ENCODE measurements at regions not wholly inside any gene's neighbourhood (a gene's known extent, or its start where the extent isn't known, plus 50 kb on each side); places are given as distances from the start of the nearest gene placed in this dataset.
A peak's percentile ranks its signal among the peaks of the same experiment; 100 is the strongest.

GRCh38 chr6:156560476-156560875 is 216.7 kb upstream of the ARID1B start:
- Histone ChIP-seq H3K9me3 (ENCODE audit: control insufficient read depth, low read length) (no peaks in the 10 kb centered on the region), H3K79me2 (no peaks in the 10 kb centered on the region), H3K36me3 (ENCODE audit: control insufficient read depth, insufficient read depth, low read length) (no peaks in the 10 kb centered on the region), H3K4me3 (ENCODE audit: low read depth, low read length) (no peak overlapping the region), H3K4me1 (no peaks in the 10 kb centered on the region), H3K4me2 (ENCODE audit: low read length) (no peak overlapping the region), H3K27me3 (ENCODE audit: control insufficient read depth, insufficient read depth, low read length) (no peaks in the 10 kb centered on the region), H3K27ac (no peak overlapping the region), H3K9ac (no peak overlapping the region), H2AFZ (no peak overlapping the region)
- TF ChIP-seq CTCF (IDR thresholded peaks at IDR 0.05), result no peak

GRCh38 chr6:156559162-156559690 is 218.0 kb upstream of the ARID1B start:
- no peak overlapping the region for H3K9ac ChIP-seq
- H3K27me3 ChIP-seq (ENCODE audit: control insufficient read depth, insufficient read depth, low read length), result no peaks in the 10 kb centered on the region
- H2AFZ ChIP-seq, result peak overlapping the region; percentile 26
- H3K9me3 ChIP-seq (ENCODE audit: control insufficient read depth, low read length), result no peaks in the 10 kb centered on the region
- no peak for TF ChIP-seq CTCF (IDR thresholded peaks at IDR 0.05)
- no peak overlapping the region for H3K4me2 ChIP-seq (ENCODE audit: low read length)
- H3K79me2 ChIP-seq, result no peaks in the 10 kb centered on the region
- H3K4me1 ChIP-seq, result no peaks in the 10 kb centered on the region
- H3K4me3 ChIP-seq (ENCODE audit: low read depth, low read length), result no peak overlapping the region
- H3K36me3 ChIP-seq (ENCODE audit: control insufficient read depth, insufficient read depth, low read length), result no peaks in the 10 kb centered on the region
- H3K27ac ChIP-seq, result no peak overlapping the region

GRCh38 chr6:156557911-156558259 is 219.3 kb upstream of the ARID1B start:
- no peak overlapping the region for H3K4me3 ChIP-seq (ENCODE audit: low read depth, low read length)

GRCh38 chr6:156557251-156557910 is 219.8 kb upstream of the ARID1B start:
- no peak for TF ChIP-seq CTCF (IDR thresholded peaks at IDR 0.05)
- H3K27ac ChIP-seq, result no peak overlapping the region
- H3K9me3 ChIP-seq (ENCODE audit: control insufficient read depth, low read length), result no peaks in the 10 kb centered on the region
- no peaks in the 10 kb centered on the region for H3K4me1 ChIP-seq
- no peak overlapping the region for H3K4me2 ChIP-seq (ENCODE audit: low read length)
- H3K4me3 ChIP-seq (ENCODE audit: low read depth, low read length), result no peak overlapping the region
- H3K79me2 ChIP-seq, result no peaks in the 10 kb centered on the region
- H3K9ac ChIP-seq, result no peak overlapping the region
- no peaks in the 10 kb centered on the region for H3K36me3 ChIP-seq (ENCODE audit: control insufficient read depth, insufficient read depth, low read length)
- no peaks in the 10 kb centered on the region for H3K27me3 ChIP-seq (ENCODE audit: control insufficient read depth, insufficient read depth, low read length)
- H2AFZ ChIP-seq, result peak overlapping the region; percentile 8

More at GRCh38 chr6:156557911-156558259, 219.3 kb upstream of the ARID1B start:
- Histone ChIP-seq H3K9ac (no peak overlapping the region), H3K4me1 (no peaks in the 10 kb centered on the region), H3K27ac (no peak overlapping the region), H3K4me2 (ENCODE audit: low read length) (no peak overlapping the region), H2AFZ (no peak overlapping the region), H3K27me3 (ENCODE audit: control insufficient read depth, insufficient read depth, low read length) (no peaks in the 10 kb centered on the region), H3K79me2 (no peaks in the 10 kb centered on the region), H3K36me3 (ENCODE audit: control insufficient read depth, insufficient read depth, low read length) (no peaks in the 10 kb centered on the region), H3K9me3 (ENCODE audit: control insufficient read depth, low read length) (no peaks in the 10 kb centered on the region)
- no peak for TF ChIP-seq CTCF (IDR thresholded peaks at IDR 0.05)

GRCh38 chr6:156556811-156557210 is 220.4 kb upstream of the ARID1B start:
- Histone ChIP-seq H3K36me3 (ENCODE audit: control insufficient read depth, insufficient read depth, low read length) (no peaks in the 10 kb centered on the region), H3K4me3 (ENCODE audit: low read depth, low read length) (no peak overlapping the region), H3K4me1 (no peaks in the 10 kb centered on the region), H3K4me2 (ENCODE audit: low read length) (no peak overlapping the region), H3K9me3 (ENCODE audit: control insufficient read depth, low read length) (no peaks in the 10 kb centered on the region), H2AFZ (no peak overlapping the region), H3K27me3 (ENCODE audit: control insufficient read depth, insufficient read depth, low read length) (no peaks in the 10 kb centered on the region), H3K27ac (no peak overlapping the region), H3K9ac (no peak overlapping the region), H3K79me2 (no peaks in the 10 kb centered on the region)
- TF ChIP-seq CTCF (IDR thresholded peaks at IDR 0.05), result no peak
